ENCODE measurements at regions not wholly inside any gene's neighbourhood (a gene's known extent, or its start where the extent isn't known, plus 50 kb on each side); places are given as distances from the start of the nearest gene placed in this dataset.
A peak's percentile ranks its signal among the peaks of the same experiment; 100 is the strongest.

- no peak overlapping the region for H2AK5ac ChIP-seq (ENCODE audit: insufficient read length, low read length)
- no peak overlapping the region for H2AFZ ChIP-seq (ENCODE audit: low read length)
- H2BK120ac ChIP-seq (ENCODE audit: low read depth, low read length, poor library complexity, severe bottlenecking) = no peak overlapping the region
- peak; percentile 10 for DNase-seq
- H4K91ac ChIP-seq (ENCODE audit: insufficient read length, low read depth, low read length) = no peak overlapping the region
- no peak overlapping the region for H2BK15ac ChIP-seq (ENCODE audit: low read depth, low read length)
- Mint-ChIP-seq H3K4me1 (peaks cover 34 to 41% of the 10 kb centered on the region in 2 experiments), H3K4me3 (no peak overlapping the region), H3K27me3 (ENCODE audit: low read depth) (peaks cover 55% of the 10 kb centered on the region), H3K9me3 (peaks cover 2% of the 10 kb centered on the region in 2 experiments; a peak in 3 of 5 replicates), H3K27ac (no peak overlapping the region), H3K36me3 (ENCODE audit: insufficient read depth in 1 of 3, low read depth in 3 of 3) (no peaks in the 10 kb centered on the region; a peak in 1 of 7 replicates)
- TF ChIP-seq CTCF (conservative IDR thresholded peaks at IDR 0.05) = no peak
- no peaks in the 10 kb centered on the region for H4K20me1 ChIP-seq (ENCODE audit: control insufficient read depth, insufficient read depth, insufficient read length)
- no peak overlapping the region for H3K23ac ChIP-seq (ENCODE audit: insufficient read length, low read depth, low read length)
- no peaks in the 10 kb centered on the region for H3K79me1 ChIP-seq (ENCODE audit: insufficient read depth, low read depth, low read length, poor library complexity, severe bottlenecking)
- peaks cover 11% of the 10 kb centered on the region for H3K23me2 ChIP-seq (ENCODE audit: insufficient read length, low read depth, low read length, poor library complexity, severe bottlenecking)
- H4K5ac ChIP-seq (ENCODE audit: insufficient read length, low read depth, low read length) = no peak overlapping the region
- H3K79me2 ChIP-seq (ENCODE audit: insufficient read depth, low read length) = no peaks in the 10 kb centered on the region
- no peak overlapping the region for H3K4me2 ChIP-seq (ENCODE audit: insufficient read depth, insufficient read length, low read length)
- no peak overlapping the region for H3K18ac ChIP-seq (ENCODE audit: insufficient read length, low read depth, low read length)
- H3K27me3 ChIP-seq (ENCODE audit: insufficient read depth, low read length) = no peaks in the 10 kb centered on the region; the same call in 1 of the 2 replicates
- peaks cover 1% of the 10 kb centered on the region for H3K4me1 ChIP-seq (ENCODE audit: insufficient read depth, low read length)
- no peak overlapping the region for H2BK20ac ChIP-seq (ENCODE audit: low read depth, low read length, poor library complexity, severe bottlenecking)
- no peak overlapping the region for H3K9ac ChIP-seq (ENCODE audit: extremely low read depth, insufficient read length, low read length)
- H3K27ac ChIP-seq (ENCODE audit: insufficient read length, low read depth, low read length) = no peak overlapping the region
- H4K8ac ChIP-seq (replicated peaks; ENCODE audit: insufficient read length, low read depth, low read length) = no peak overlapping the region
- H3K9me3 ChIP-seq (ENCODE audit: control insufficient read depth, low read depth, low read length) = no peaks in the 10 kb centered on the region
- H3K4ac ChIP-seq (ENCODE audit: low read depth, low read length) = no peak overlapping the region
- H2BK12ac ChIP-seq (ENCODE audit: insufficient read length, low read depth, low read length) = no peak overlapping the region
- H3K14ac ChIP-seq (ENCODE audit: insufficient read depth, low read length) = no peak overlapping the region
- no CpG with 5 or more reads among the region's 11 CpGs for WGBS (ENCODE audit: extremely low coverage, insufficient read length, low lambda C conversion rate)
- no peak overlapping the region for H2BK5ac ChIP-seq (ENCODE audit: insufficient read length, low read length)
- H3K56ac ChIP-seq (ENCODE audit: insufficient read length, low read depth, low read length) = no peak overlapping the region
- no peak overlapping the region for H3T11ph ChIP-seq (ENCODE audit: low read length)
These were observed 146.2 kb upstream of the RET start for GRCh38 chr10:42930516-42931192.

Measured in H9 (cell line).